HL-60 (cell line): ENCODE measurements at regions not wholly inside any gene's neighbourhood (a gene's known extent, or its start where the extent isn't known, plus 50 kb on each side); places are given as distances from the start of the nearest gene placed in this dataset.

Source experiments
- DNase-seq, 2 experiments: peaks; one replicate each; pipeline ENCODE4 v3.0.0-alpha.2; 2010 to 2020; ENCODE audit warnings: low read depth in 1 of 2, low spot score in 1 of 2
- H3K27ac ChIP-seq: fragments of 250-450 bp; sonication (Bioruptor Pico); replicated peaks from 2 replicates; pipeline ENCODE4 v1.5.1; 2020; ENCODE audit warnings: mild to moderate bottlenecking, moderate library complexity
- H3K27me3 ChIP-seq: fragments of 250-450 bp; sonication (Bioruptor Pico); 2 replicates; pipeline ENCODE4 v1.5.1; 2021; ENCODE audit warnings: mild to moderate bottlenecking, moderate library complexity; ENCODE audit not compliant: insufficient read depth, poor library complexity, severe bottlenecking
- H3K4me3 ChIP-seq: replicated peaks from 2 replicates; pipeline ENCODE4 v1.5.1; 2011; ENCODE audit warnings: mild to moderate bottlenecking, control low read depth, low read length; ENCODE audit not compliant: insufficient read depth
- GABPA ChIP-seq: IDR thresholded peaks from 2 replicates; pipeline ENCODE4 v1.6.1; 2012; ENCODE audit warnings: low read depth
- POLR2AphosphoS5 ChIP-seq: IDR thresholded peaks from 2 replicates; pipeline ENCODE4 v1.6.1; 2012; ENCODE audit warnings: low read depth
- SPI1 ChIP-seq: IDR thresholded peaks from 2 replicates; pipeline ENCODE4 v1.6.1; 2012; ENCODE audit warnings: low read depth, mild to moderate bottlenecking, borderline replicate concordance
- TF ChIP-seq, protein P1 (sequence below): IDR thresholded peaks from 2 replicates; pipeline ENCODE4 v1.6.1; 2012; ENCODE audit warnings: low read depth; ENCODE audit not compliant: insufficient replicate concordance
- TF ChIP-seq, protein P2 (sequence below): IDR thresholded peaks from one replicate; pipeline ENCODE4 v1.5.1; 2011; ENCODE audit warnings: low read length, control low read depth, inconsistent platforms; ENCODE audit not compliant: insufficient read depth

DNA sequence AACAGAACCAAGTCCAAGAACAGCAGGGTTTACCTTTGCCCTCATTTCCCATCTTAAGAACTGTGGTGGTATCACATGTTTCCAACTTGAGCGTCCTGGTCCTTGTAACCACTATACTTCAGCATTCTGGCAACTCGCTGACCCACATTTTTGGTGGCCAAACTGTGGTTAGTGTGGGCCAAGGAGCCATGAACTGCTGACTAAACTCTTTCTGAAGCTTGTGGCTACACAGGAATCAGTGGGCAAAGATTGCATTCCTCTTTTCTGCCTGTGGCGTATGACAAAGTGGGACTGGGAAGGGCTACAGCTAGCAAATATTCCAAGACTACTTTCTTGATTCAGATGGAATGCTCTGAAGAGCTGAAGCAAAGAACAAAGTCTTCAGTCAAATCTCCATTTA is 106.3 kb upstream of the MID1 start:
- Histone ChIP-seq H3K27ac (no peak overlapping the region), H3K27me3 (no peaks in the 10 kb centered on the region), H3K4me3 (no peak overlapping the region)
- no peak for DNase-seq
- TF ChIP-seq, protein P1, sequence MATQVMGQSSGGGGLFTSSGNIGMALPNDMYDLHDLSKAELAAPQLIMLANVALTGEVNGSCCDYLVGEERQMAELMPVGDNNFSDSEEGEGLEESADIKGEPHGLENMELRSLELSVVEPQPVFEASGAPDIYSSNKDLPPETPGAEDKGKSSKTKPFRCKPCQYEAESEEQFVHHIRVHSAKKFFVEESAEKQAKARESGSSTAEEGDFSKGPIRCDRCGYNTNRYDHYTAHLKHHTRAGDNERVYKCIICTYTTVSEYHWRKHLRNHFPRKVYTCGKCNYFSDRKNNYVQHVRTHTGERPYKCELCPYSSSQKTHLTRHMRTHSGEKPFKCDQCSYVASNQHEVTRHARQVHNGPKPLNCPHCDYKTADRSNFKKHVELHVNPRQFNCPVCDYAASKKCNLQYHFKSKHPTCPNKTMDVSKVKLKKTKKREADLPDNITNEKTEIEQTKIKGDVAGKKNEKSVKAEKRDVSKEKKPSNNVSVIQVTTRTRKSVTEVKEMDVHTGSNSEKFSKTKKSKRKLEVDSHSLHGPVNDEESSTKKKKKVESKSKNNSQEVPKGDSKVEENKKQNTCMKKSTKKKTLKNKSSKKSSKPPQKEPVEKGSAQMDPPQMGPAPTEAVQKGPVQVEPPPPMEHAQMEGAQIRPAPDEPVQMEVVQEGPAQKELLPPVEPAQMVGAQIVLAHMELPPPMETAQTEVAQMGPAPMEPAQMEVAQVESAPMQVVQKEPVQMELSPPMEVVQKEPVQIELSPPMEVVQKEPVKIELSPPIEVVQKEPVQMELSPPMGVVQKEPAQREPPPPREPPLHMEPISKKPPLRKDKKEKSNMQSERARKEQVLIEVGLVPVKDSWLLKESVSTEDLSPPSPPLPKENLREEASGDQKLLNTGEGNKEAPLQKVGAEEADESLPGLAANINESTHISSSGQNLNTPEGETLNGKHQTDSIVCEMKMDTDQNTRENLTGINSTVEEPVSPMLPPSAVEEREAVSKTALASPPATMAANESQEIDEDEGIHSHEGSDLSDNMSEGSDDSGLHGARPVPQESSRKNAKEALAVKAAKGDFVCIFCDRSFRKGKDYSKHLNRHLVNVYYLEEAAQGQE: no peak
- TF ChIP-seq, protein P2, sequence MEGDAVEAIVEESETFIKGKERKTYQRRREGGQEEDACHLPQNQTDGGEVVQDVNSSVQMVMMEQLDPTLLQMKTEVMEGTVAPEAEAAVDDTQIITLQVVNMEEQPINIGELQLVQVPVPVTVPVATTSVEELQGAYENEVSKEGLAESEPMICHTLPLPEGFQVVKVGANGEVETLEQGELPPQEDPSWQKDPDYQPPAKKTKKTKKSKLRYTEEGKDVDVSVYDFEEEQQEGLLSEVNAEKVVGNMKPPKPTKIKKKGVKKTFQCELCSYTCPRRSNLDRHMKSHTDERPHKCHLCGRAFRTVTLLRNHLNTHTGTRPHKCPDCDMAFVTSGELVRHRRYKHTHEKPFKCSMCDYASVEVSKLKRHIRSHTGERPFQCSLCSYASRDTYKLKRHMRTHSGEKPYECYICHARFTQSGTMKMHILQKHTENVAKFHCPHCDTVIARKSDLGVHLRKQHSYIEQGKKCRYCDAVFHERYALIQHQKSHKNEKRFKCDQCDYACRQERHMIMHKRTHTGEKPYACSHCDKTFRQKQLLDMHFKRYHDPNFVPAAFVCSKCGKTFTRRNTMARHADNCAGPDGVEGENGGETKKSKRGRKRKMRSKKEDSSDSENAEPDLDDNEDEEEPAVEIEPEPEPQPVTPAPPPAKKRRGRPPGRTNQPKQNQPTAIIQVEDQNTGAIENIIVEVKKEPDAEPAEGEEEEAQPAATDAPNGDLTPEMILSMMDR: no peak
- TF ChIP-seq POLR2AphosphoS5: no peak
- TF ChIP-seq SPI1: no peak
- no peak for TF ChIP-seq GABPA

GRCh38 chrX:10728806-10729389 is 108.5 kb upstream of the MID1 start:
- Histone ChIP-seq H3K27ac (no peak overlapping the region), H3K4me3 (no peak overlapping the region), H3K27me3 (no peaks in the 10 kb centered on the region)
- no peak for DNase-seq
- TF ChIP-seq, protein P2: no peak
- no peak for TF ChIP-seq GABPA
- TF ChIP-seq POLR2AphosphoS5: no peak
- TF ChIP-seq SPI1: no peak
- TF ChIP-seq, protein P1: no peak

DNA sequence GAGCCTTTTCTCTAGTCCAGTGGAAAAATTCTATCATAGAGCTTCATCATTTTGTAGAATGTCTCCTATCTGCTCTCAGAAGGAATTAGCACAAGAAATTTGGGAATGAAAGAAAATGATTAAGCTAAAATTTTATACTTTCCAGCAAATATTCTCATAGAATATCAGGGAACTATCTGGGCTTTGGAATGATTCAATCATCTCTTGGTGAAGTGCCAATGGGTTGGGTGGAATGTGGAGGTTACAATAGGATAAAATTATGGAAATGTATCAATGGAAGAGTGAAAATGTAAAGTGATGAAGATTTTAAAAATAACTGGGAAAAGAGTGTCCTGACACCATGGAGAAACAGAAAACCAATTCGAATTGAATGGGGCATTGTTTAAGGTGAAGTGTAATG is 119.0 kb upstream of the MID1 start:
- no peak for DNase-seq
- no peaks in the 10 kb centered on the region for H3K27me3 ChIP-seq
- H3K4me3 ChIP-seq: no peak overlapping the region
- H3K27ac ChIP-seq: no peak overlapping the region
- TF ChIP-seq, protein P1: no peak
- TF ChIP-seq SPI1 (no peak), GABPA (no peak), POLR2AphosphoS5 (no peak)
- TF ChIP-seq, protein P2: no peak
